ENCODE measurements at regions not wholly inside any gene's neighbourhood (a gene's known extent, or its start where the extent isn't known, plus 50 kb on each side); places are given as distances from the start of the nearest gene placed in this dataset. TPM values are rescaled to one million over a fixed set of nuclear protein-coding genes. Genes with fewer than 3 reads are reported as not detected.

DNA sequence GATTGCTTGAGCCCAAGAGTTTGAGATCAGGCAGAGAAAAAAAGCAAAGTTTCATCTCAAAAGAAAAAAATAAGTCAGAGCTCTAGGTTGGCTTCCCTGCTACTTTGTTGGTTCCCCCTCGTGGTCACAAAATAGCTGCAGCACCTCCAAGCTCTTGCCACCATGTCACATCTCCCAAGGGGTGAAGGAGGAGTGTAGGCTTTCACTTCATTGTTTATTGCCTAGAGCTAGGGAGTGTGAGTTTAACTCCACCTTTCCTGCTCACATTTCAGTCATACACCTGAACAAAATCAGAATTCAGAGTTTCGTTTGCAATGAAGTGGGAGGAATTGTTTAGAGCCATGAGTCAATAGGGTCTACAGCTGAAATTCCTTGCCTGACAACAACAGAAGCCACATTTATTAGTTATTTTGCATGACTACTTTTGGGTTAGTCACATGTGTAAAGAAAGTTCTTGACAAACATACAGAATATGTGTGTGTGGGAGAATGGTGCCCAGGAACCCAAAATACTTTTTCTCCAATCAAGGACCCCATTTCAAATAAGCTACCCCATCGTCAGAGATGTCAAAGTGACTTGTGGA, 56.2 kb upstream of the UFL1 start:
- DNase-seq: no peak

DNA sequence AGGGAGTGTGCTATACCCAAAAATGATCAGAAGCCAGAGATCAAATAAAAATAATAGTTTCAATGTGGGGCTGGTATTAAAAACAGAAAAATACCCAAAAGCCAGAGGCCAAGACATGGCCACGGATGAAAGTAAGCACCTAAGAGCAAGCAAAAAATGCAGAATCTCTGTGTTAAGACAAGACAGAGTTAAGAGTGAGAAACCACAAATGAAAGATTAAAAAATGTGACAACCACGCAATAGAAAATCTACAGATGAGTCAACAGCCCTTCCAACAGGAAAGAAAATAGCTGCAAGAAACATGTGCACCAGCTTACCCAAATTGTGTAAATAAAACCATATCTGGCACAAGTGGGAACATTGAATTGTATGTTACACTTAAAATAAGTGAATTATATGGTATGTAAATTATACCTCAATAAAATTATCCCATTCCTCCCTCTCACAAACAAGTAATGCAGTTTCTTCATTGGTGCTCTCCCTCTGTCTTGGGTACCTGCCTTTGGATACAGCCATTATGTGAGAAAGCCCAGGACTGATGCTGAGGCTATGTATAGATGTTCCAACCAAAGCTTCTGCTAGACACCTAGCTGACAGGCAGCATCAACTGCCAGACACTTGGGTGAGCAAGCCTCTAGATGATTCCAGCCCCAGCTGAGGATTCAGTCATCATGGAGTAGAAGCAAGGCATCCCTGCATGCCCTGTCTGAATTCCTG, 55.3 kb upstream of the UFL1 start:
- no peak for DNase-seq

DNA sequence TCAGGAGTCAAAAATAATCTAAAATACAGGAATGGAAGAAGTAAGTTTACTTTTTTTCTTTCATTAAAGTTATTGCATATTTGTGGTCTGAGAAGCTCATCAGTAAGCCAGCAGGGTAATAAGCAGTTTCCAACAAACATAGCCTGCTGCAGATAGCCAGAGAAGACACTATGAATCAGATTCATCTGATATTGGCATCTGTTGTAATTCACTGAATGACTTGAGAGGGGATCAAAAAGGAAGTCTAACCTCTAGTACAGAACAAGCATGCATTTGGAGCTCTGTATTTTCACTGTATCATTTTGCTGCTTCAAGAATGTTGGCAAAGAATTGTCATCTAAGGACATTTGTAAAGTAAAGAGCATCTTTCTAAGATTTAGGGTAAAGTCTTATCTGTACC, 53.8 kb upstream of the UFL1 start:
- DNase-seq: no peak

DNA sequence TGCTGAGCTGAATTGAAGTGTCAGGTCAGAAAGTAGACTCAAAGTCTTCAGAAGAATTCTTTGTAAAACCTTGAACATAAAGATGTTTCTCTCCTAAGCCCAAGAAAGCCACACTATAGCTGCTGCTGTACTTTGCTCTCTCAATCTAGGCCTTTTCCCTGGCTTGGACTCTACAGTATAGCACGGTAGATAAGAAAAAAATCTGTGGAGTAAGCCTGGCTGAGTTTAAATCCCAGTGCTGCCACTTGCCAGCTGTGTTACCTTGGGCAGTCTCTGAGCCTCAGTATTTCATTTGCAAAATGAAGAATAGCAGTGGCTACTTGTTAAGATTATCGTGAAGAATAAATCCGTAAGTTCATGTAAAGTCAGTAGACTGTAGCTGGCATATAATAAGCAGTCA, 53.3 kb upstream of the UFL1 start:
- no peak for DNase-seq

DNA sequence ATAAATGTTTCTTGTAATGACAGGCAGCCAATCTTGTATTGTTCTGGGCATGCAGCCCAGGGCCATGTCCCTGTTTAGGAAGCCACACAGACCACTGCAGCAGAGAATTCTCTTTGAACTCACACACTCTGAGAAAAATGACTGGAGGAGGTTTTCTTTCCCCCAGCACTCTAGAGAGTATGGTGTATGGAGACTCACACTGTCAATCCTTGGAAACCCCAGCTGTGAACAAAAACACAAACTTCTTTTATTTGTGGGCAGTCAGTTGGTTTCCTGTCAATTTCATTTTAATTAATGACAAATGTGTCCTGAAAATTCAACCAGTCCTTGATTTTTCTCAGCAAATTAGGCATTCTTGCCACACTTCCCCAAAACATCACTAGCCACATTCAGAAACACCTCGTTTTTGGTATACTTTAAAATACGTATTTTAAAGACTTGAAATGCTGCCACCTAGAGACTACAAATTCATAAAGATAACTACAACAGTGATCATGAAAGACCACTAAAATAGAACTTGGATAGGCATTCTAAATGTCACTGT, 52.9 kb upstream of the UFL1 start:
- DNase-seq: no peak

DNA sequence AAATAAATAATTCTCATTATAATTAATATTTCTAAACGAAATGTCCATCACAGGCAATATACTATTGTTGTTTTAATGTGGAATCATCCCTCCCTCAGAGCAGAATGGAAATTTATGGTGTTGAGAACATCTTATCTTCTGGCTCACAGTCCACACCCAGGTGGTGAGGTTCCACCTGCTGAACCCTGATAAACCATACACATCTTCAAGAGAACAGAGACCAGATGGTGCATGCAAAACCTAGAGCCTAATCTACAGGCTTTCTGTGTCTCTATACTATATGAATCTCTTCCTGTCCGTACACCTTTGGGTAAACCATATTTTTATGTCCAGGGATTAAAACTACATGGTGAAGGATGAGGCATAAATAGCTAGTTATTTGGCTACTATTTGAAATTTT, 52.3 kb upstream of the UFL1 start:
- no peak for DNase-seq

DNA sequence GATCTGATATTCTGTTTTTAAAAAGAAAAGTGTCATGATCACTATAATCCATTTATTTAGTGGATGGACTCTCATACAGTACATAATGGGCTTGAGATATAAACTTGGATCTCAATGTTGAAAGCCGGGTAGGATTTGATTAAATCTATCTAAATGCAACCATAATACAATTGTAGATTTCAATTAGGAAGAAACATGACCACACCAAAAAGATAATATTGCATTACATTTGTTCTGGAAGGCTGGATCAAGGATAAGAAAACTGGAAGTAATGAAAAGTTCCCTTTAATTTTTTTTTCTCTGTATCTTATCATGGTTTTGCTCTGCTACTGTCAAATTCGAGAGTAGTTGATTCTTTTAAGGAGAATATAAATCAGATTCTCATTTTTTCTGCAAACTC, 51.3 kb upstream of the UFL1 start:
- DNase-seq: no peak

Small RNA genes in the stretch of these regions (small RNA-seq; reads per million reads assigned to genes)
- gene RN7SL797P (ENCODE audit: low replicate concordance): not detected
